ENCODE measurements at regions not wholly inside any gene's neighbourhood (a gene's known extent, or its start where the extent isn't known, plus 50 kb on each side); places are given as distances from the start of the nearest gene placed in this dataset.

DNA sequence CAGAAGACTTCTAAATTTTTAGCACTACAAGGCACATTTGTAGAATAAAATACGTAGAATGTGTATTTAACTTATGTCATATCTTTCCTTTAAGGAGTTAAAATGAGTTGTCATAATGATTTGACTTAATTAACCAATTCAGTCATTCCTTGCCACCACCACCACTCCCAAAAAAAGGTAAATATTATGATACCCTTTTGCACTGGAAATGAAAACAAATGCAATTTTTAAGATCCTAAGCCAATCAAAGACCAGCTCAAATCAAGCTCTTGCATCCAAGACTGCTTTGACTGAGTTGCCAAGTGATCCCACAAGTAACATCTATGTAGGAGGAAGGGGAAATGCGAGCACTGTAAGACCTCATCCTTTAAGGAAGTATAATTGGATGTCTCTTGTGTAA, 426.6 kb upstream of the ATP11B start:
- Histone ChIP-seq H3K4me3 (ENCODE audit: low read depth in 2 of 2, low read length in 2 of 2) (no peak overlapping the region), H3K27me3 (ENCODE audit: control insufficient read depth, insufficient read depth, low read length) (no peaks in the 10 kb centered on the region), H3K9me3 (ENCODE audit: control insufficient read depth, insufficient read depth, low read depth, low read length) (no peaks in the 10 kb centered on the region), H3K4me1 (ENCODE audit: control insufficient read depth, insufficient read depth, low read length) (peaks cover 8% of the 10 kb centered on the region), H3K36me3 (ENCODE audit: control insufficient read depth, insufficient read depth, low read length) (no peaks in the 10 kb centered on the region), H3K27ac (ENCODE audit: low read length) (no peak overlapping the region)
- intact Hi-C loops (cut with micrococcal nuclease; ENCODE audit: unreplicated experiment) (no loop called here), in situ Hi-C loops (cut with HindIII; ENCODE audit: low pct_unique_long_range_greater_than_20kb, low sequenced_read_pairs) (no loop called here)
- TF ChIP-seq POLR2AphosphoS5 (IDR thresholded peaks at IDR 0.05; ENCODE audit: low read depth, low read length) (no peak), CTCF (IDR thresholded peaks at IDR 0.05) (no peak), REST (IDR thresholded peaks at IDR 0.05; ENCODE audit: insufficient read depth in 1 of 2, low read depth in 2 of 2, low read length in 1 of 2) (no peak), TCF7L2 (IDR thresholded peaks at IDR 0.05; ENCODE audit: low read depth, low read length) (no peak), SIN3A (IDR thresholded peaks at IDR 0.05; ENCODE audit: borderline replicate concordance, insufficient read depth, low read depth, low read length) (no peak)
- CTCF ChIA-PET, result interaction anchor here (0.6 kb wide), 1 partner anchor 404 kb away, joined by 3 read pairs; no protein-coding TSS in a partner anchor
- DNase-seq (ENCODE audit: low read depth, low spot score), result no peak
- no peak for ATAC-seq
- POLR2A ChIA-PET, result interaction anchor here (0.6 kb wide), 1 partner anchor 583 kb away, joined by 6 read pairs; no protein-coding TSS in a partner anchor
- no TSS peak for BruUV-seq (replicated peaks)

DNA sequence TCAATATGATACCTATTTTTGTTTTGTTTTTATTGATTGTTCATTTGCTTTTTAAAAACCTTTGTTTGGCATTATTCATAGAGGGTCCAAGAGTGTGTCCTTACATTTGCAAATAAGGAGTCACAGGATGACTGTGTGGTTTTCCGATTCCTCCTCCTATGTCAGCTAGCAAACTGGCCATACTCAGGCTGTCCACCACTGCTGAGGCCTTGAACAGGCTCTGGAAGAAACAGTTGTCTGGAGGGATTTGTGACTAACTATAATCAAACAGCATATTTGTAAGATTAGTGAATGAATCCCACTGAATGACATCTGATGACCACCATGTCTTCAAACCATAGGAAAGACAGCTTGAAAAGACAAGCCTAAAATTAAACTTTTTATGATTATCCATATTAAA, 423.4 kb upstream of the ATP11B start:
- Histone ChIP-seq H3K36me3 (ENCODE audit: control insufficient read depth, insufficient read depth, low read length) (no peaks in the 10 kb centered on the region), H3K9me3 (ENCODE audit: control insufficient read depth, insufficient read depth, low read depth, low read length) (no peaks in the 10 kb centered on the region), H3K27ac (ENCODE audit: low read length) (no peak overlapping the region), H3K4me3 (ENCODE audit: low read depth in 2 of 2, low read length in 2 of 2) (no peak overlapping the region), H3K4me1 (ENCODE audit: control insufficient read depth, insufficient read depth, low read length) (peaks cover 4% of the 10 kb centered on the region), H3K27me3 (ENCODE audit: control insufficient read depth, insufficient read depth, low read length) (no peaks in the 10 kb centered on the region)
- CTCF ChIA-PET, result no interaction called here
- no peak for DNase-seq (ENCODE audit: low read depth, low spot score)
- ATAC-seq, result no peak
- intact Hi-C loops (cut with micrococcal nuclease; ENCODE audit: unreplicated experiment) (no loop called here), in situ Hi-C loops (cut with HindIII; ENCODE audit: low pct_unique_long_range_greater_than_20kb, low sequenced_read_pairs) (no loop called here)
- TF ChIP-seq POLR2AphosphoS5 (IDR thresholded peaks at IDR 0.05; ENCODE audit: low read depth, low read length), result no peak
- TF ChIP-seq REST (IDR thresholded peaks at IDR 0.05; ENCODE audit: insufficient read depth in 1 of 2, low read depth in 2 of 2, low read length in 1 of 2), result no peak
- no peak for TF ChIP-seq TCF7L2 (IDR thresholded peaks at IDR 0.05; ENCODE audit: low read depth, low read length)
- no peak for TF ChIP-seq CTCF (IDR thresholded peaks at IDR 0.05)
- TF ChIP-seq SIN3A (IDR thresholded peaks at IDR 0.05; ENCODE audit: borderline replicate concordance, insufficient read depth, low read depth, low read length), result no peak
- no TSS peak for BruUV-seq (replicated peaks)
- POLR2A ChIA-PET, result no interaction called here

All from Panc1 (cell line).